GM12891 (cell line): ENCODE measurements at regions not wholly inside any gene's neighbourhood (a gene's known extent, or its start where the extent isn't known, plus 50 kb on each side); places are given as distances from the start of the nearest gene placed in this dataset.

Experiments
- POLR2A ChIP-seq: IDR thresholded peaks from 2 replicates; pipeline ENCODE4 v1.6.1; 2011; ENCODE audit warnings: low read depth, low read length, control low read depth
- POLR2AphosphoS5 ChIP-seq: IDR thresholded peaks from 2 replicates; pipeline ENCODE4 v1.6.1; 2011; ENCODE audit warnings: low read depth, low read length, control low read depth
- POU2F2 ChIP-seq: IDR thresholded peaks from 2 replicates; pipeline ENCODE4 v1.6.1; 2011; ENCODE audit warnings: low read depth, mild to moderate bottlenecking, control low read depth, low read length, moderate library complexity
- SPI1 ChIP-seq: IDR thresholded peaks from 2 replicates; pipeline ENCODE4 v1.6.1; 2011; ENCODE audit warnings: low read depth, low read length, control low read depth
- TAF1 ChIP-seq: IDR thresholded peaks from 2 replicates; pipeline ENCODE4 v1.6.1; 2011; ENCODE audit warnings: low read depth, low read length, control low read depth

DNA sequence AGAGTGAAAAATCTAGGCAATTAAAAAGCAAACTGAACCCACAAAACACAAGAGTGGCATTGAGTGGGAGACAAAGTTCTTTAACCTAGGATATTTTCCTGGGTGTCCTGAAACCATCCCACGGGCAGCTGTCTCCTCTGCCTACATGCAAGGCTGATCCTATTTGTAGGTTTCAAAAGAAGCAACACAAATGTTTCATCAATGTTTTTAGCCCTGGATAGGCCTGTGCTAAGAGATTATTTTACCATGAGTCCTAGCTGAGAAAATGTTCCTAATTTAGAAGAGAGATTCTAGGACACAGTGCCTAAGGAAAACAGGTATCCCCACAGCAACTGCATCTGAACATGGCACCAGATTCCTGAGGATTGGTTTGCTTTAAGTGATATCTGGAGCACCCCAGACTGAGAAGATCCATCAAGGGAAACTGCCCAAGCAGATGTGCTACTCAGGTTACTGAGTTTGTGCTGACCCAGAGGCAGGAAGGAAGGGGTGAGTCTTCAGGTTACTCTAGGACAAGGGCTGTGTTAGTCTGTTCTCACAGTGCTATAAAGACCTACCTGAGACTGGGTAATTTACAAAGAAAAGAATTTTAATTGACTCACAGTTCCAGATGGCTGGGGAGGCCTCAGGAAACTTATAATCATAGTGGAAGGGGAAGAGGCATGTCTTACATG is 111.6 kb upstream of the UST start:
- TF ChIP-seq POLR2A, result no peak
- no peak for TF ChIP-seq SPI1
- TF ChIP-seq TAF1, result no peak
- TF ChIP-seq POLR2AphosphoS5, result no peak
- no peak for TF ChIP-seq POU2F2
